Loucy (cell line): ENCODE measurements at regions not wholly inside any gene's neighbourhood (a gene's known extent, or its start where the extent isn't known, plus 50 kb on each side); places are given as distances from the start of the nearest gene placed in this dataset.

Experiments used
- H2AFZ ChIP-seq: fragments of 200-600 bp; sonication (generic); 2 replicates; pipeline ENCODE4 v1.6.0; 2016; ENCODE audit warnings: antibody characterized with exemption, mild to moderate bottlenecking, low read length, moderate library complexity
- H3F3A ChIP-seq: fragments of 200-600 bp; 2 replicates; pipeline ENCODE4 v1.6.0; 2016; ENCODE audit warnings: antibody characterized with exemption, low read depth, mild to moderate bottlenecking
- H3K27me3 ChIP-seq: fragments of 200-600 bp; sonication (generic); 2 replicates; pipeline ENCODE4 v1.6.1; 2014; ENCODE audit warnings: low read length, mild to moderate bottlenecking; ENCODE audit not compliant: insufficient read depth, poor library complexity, severe bottlenecking
- H3K36me3 ChIP-seq: fragments of 200-600 bp; sonication (generic); 2 replicates; pipeline ENCODE4 v1.6.1; 2016; ENCODE audit warnings: low read length; ENCODE audit not compliant: insufficient read depth
- H3K4me1 ChIP-seq: fragments of 200-600 bp; sonication (generic); 2 replicates; pipeline ENCODE4 v1.5.1; 2014; ENCODE audit warnings: low read length, mild to moderate bottlenecking; ENCODE audit not compliant: insufficient read depth, poor library complexity, severe bottlenecking
- H3K4me2 ChIP-seq: fragments of 200-600 bp; sonication (generic); 2 replicates; pipeline ENCODE4 v1.6.0; 2014; ENCODE audit warnings: antibody characterized with exemption, low read length, low read depth, mild to moderate bottlenecking; ENCODE audit not compliant: poor library complexity, severe bottlenecking
- H3K4me3 ChIP-seq: fragments of 200-600 bp; sonication (generic); 2 replicates; pipeline ENCODE4 v1.5.1; 2014; ENCODE audit warnings: low read length, mild to moderate bottlenecking, mixed read lengths; ENCODE audit not compliant: poor library complexity, severe bottlenecking
- H3K79me2 ChIP-seq: fragments of 200-600 bp; sonication (generic); 2 replicates; pipeline ENCODE4 v1.6.1; 2014; ENCODE audit warnings: low read length; ENCODE audit not compliant: insufficient read depth
- H3K9ac ChIP-seq: fragments of 200-600 bp; sonication (generic); 2 replicates; pipeline ENCODE4 v1.6.0; 2014; ENCODE audit warnings: mild to moderate bottlenecking, low read depth, low read length, moderate library complexity; ENCODE audit not compliant: poor library complexity, severe bottlenecking
- H3K9me2 ChIP-seq: fragments of 200-600 bp; sonication (generic); replicated peaks from 2 replicates; pipeline ENCODE4 v1.6.1; 2016; ENCODE audit warnings: low read depth, low read length, mixed read lengths
- H3K9me3 ChIP-seq: fragments of 200-600 bp; sonication (generic); 2 replicates; pipeline ENCODE4 v1.6.1; 2014; ENCODE audit warnings: mild to moderate bottlenecking, antibody characterized with exemption, low read length, low read depth; ENCODE audit not compliant: insufficient read depth
- H4K20me1 ChIP-seq: fragments of 200-600 bp; sonication (generic); 2 replicates; pipeline ENCODE4 v1.6.0; 2014; ENCODE audit warnings: antibody characterized with exemption, low read length, mild to moderate bottlenecking; ENCODE audit not compliant: insufficient read depth, poor library complexity, severe bottlenecking
- EZH2phosphoT487 ChIP-seq: fragments of 200-600 bp; IDR thresholded peaks from 2 replicates; pipeline ENCODE4 v1.6.1; 2018; ENCODE audit warnings: antibody characterized with exemption, mild to moderate bottlenecking, moderate library complexity, borderline replicate concordance
- TF ChIP-seq, protein P1 (sequence below): fragments of 200-600 bp; sonication (generic); conservative IDR thresholded peaks from 2 replicates; pipeline ENCODE4 v1.5.1; 2014; ENCODE audit warnings: mild to moderate bottlenecking, antibody characterized with exemption, low read length

DNA sequence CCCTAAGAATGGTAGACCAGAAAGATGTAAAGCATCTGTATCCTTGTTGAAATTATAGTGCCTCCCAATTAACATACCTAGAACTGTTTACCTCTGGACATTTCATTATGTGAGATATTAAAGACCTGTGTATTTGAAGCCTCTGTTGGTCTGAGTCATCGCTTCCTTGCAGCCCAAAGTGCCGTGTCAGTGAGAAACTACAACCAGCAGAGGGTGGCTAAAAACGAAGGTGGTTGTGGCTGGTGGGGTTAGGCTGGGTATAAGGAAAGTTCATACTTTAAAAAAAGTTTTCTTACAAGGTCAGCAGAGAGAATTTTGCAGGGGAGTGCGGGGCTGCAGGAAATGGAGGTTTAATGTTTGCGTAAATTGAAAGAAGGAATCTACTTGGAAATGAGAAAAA lies 290.7 kb downstream of the TMEM114 start:
- Histone ChIP-seq H3K79me2 (no peaks in the 10 kb centered on the region), H4K20me1 (no peaks in the 10 kb centered on the region), H3K9ac (no peak overlapping the region), H3K9me2 (no peaks in the 10 kb centered on the region), H3K27me3 (no peaks in the 10 kb centered on the region), H2AFZ (no peak overlapping the region), H3K36me3 (no peaks in the 10 kb centered on the region), H3F3A (no peaks in the 10 kb centered on the region), H3K4me1 (no peaks in the 10 kb centered on the region), H3K9me3 (no peaks in the 10 kb centered on the region), H3K4me2 (no peak overlapping the region), H3K4me3 (no peak overlapping the region)
- no peak for TF ChIP-seq EZH2phosphoT487
- TF ChIP-seq, protein P1, sequence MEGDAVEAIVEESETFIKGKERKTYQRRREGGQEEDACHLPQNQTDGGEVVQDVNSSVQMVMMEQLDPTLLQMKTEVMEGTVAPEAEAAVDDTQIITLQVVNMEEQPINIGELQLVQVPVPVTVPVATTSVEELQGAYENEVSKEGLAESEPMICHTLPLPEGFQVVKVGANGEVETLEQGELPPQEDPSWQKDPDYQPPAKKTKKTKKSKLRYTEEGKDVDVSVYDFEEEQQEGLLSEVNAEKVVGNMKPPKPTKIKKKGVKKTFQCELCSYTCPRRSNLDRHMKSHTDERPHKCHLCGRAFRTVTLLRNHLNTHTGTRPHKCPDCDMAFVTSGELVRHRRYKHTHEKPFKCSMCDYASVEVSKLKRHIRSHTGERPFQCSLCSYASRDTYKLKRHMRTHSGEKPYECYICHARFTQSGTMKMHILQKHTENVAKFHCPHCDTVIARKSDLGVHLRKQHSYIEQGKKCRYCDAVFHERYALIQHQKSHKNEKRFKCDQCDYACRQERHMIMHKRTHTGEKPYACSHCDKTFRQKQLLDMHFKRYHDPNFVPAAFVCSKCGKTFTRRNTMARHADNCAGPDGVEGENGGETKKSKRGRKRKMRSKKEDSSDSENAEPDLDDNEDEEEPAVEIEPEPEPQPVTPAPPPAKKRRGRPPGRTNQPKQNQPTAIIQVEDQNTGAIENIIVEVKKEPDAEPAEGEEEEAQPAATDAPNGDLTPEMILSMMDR = no peak

DNA sequence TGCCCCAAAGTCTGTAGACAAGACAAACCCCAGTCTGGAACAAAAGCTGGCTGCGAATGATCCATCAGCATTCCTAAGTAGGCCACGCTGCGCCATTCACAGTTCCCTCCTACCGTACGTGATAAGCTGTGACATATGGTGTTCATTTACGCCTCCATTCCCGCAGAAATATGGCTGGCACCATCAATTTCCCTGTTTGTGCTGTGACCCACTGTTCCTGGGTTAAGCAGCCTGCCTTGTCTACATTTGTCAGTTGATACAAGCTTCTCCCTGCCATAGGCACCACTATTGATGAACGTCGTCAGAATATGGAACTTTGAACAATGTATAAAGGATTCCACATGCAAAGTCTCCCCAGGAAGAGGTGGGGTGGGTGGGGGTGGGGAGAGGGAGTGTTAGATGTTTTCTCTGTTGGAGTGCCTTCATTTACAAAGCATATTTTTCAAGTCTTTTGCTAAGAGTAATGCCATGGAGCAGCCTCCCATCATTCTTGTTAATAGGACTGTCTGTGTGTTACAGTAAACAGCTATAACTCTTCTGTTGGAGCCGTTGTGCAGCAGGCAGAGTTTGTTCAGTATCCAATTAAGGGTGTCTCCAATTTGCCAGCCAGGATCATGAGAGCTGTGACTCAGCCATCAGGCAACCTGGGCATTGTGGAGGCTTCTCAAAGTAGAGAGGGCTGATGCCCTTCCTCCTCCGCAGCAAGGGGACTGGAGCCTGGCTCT lies 294.6 kb downstream of the TMEM114 start:
- H3K4me3 ChIP-seq = no peak overlapping the region
- H3K9me2 ChIP-seq = no peaks in the 10 kb centered on the region
- no peak for TF ChIP-seq EZH2phosphoT487
- TF ChIP-seq, protein P1 = no peak
- no peak overlapping the region for H2AFZ ChIP-seq
- H3K4me1 ChIP-seq = no peaks in the 10 kb centered on the region
- no peaks in the 10 kb centered on the region for H3K79me2 ChIP-seq
- H4K20me1 ChIP-seq = no peaks in the 10 kb centered on the region
- no peaks in the 10 kb centered on the region for H3K9me3 ChIP-seq
- H3K4me2 ChIP-seq = no peak overlapping the region
- no peaks in the 10 kb centered on the region for H3K36me3 ChIP-seq
- no peaks in the 10 kb centered on the region for H3F3A ChIP-seq
- H3K9ac ChIP-seq = no peak overlapping the region
- H3K27me3 ChIP-seq = no peaks in the 10 kb centered on the region

DNA sequence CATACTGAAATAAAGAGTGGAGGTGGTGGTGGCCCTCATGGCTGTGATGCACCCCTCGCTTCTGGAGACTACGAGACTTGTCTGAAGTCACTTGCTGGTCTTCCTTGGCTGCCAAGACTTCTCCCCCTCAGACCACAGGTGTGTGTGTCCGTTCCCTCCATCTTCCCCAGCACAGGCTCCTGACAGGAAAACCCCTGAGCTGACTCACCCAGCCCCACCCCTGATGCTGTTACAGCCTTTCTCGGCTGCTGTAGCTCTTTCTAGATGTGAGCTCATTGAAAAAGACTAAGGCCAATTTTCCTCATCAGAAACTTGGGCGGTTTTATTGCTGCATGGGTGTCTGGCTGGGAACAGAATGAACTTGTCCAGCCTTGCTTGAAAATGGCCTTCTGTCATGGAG lies 296.9 kb downstream of the TMEM114 start:
- Histone ChIP-seq H2AFZ (no peak overlapping the region), H3K9ac (no peak overlapping the region), H3K36me3 (no peaks in the 10 kb centered on the region), H3K4me2 (no peak overlapping the region), H3K9me2 (no peaks in the 10 kb centered on the region), H3F3A (no peaks in the 10 kb centered on the region), H3K4me3 (no peak overlapping the region), H3K4me1 (no peaks in the 10 kb centered on the region), H3K27me3 (no peaks in the 10 kb centered on the region), H3K9me3 (no peaks in the 10 kb centered on the region), H4K20me1 (no peaks in the 10 kb centered on the region), H3K79me2 (no peaks in the 10 kb centered on the region)
- TF ChIP-seq EZH2phosphoT487 = no peak
- TF ChIP-seq, protein P1 = no peak
